ENCODE measurements at regions not wholly inside any gene's neighbourhood (a gene's known extent, or its start where the extent isn't known, plus 50 kb on each side); places are given as distances from the start of the nearest gene placed in this dataset.

DNA sequence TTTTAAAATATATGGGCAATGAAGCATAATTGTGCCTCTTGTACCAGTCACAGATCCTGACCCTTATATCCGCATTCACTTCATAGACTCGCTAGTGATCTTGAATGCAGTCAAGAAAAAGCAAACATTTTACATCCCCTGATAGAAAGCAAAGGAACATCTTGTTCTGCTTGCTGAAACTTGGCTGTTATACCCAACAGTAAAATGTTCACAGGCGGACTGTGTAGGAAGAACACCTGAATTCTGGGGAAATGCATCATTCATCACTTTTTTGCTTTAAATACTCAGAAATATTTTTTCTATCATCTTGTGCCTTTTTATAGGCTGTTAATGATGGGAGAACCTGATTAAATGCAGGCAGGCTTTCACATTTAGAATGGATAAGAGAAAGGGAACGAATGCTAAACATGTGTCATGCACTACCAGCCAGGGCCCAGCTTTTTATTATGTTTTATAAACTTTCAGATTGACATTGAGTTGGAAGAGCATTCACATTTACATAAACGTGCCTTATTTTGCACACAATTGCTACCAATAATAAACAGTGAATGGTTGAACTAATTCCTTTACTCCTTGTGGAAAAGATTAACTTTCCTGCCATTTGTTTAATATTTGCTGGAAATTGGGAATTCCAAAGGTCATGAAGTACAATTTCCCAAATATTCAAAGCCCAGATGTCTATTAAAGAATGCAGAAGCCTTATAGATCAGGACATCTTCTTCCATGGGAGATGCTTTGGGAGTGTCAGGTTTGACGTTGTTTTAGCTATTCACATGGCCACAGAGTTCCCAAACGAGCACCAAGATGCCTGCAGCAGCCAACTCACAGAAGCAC, 756.2 kb downstream of the TLE1 start:
- DNase-seq (ENCODE audit: low spot score), result no peak
- TF ChIP-seq, protein P1, sequence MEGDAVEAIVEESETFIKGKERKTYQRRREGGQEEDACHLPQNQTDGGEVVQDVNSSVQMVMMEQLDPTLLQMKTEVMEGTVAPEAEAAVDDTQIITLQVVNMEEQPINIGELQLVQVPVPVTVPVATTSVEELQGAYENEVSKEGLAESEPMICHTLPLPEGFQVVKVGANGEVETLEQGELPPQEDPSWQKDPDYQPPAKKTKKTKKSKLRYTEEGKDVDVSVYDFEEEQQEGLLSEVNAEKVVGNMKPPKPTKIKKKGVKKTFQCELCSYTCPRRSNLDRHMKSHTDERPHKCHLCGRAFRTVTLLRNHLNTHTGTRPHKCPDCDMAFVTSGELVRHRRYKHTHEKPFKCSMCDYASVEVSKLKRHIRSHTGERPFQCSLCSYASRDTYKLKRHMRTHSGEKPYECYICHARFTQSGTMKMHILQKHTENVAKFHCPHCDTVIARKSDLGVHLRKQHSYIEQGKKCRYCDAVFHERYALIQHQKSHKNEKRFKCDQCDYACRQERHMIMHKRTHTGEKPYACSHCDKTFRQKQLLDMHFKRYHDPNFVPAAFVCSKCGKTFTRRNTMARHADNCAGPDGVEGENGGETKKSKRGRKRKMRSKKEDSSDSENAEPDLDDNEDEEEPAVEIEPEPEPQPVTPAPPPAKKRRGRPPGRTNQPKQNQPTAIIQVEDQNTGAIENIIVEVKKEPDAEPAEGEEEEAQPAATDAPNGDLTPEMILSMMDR (IDR thresholded peaks at IDR 0.05; ENCODE audit: extremely low read depth, missing control alignments), result no peak

DNA sequence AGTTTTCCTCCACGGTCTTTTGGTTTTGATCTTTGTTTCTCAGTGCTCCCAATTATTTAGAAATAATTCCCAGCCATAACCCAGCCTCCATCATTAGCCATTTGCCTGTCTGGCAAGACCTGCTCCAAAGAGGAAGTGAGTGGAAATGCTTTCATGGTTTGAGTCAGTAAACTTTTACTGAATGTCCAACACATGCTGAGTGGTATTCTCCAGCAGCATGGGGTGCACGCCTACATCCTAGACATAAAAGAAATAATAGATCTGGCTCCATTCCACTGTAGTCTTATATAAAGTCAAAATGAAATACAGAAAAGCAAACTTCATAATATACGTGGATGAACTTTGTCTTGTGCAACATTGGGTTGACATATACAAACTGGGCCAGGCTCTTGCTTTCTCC, 757.2 kb downstream of the TLE1 start:
- no peak for DNase-seq (ENCODE audit: low spot score)

DNA sequence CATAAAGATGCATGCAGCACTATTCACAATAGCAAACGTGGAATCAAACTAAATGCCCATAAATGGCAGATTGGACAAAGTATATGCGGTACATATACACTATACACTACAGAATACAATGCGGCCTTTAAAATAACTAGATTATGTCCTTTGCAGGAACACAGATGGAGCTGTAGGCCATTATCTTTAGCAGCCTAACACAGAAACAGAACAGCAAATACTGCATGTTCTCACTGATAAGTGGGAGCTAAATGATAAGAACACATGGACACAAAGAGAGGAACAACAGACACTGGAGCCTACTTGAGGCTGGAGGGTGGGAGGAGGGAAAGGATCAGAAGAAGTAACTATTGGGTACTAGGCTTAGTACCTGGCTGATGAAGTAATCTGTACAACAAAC, 758.2 kb downstream of the TLE1 start:
- DNase-seq (ENCODE audit: low spot score), result no peak
- TF ChIP-seq, protein P1 (IDR thresholded peaks at IDR 0.05; ENCODE audit: extremely low read depth, missing control alignments), result no peak

More for the DNA sequence above, 757.2 kb downstream of the TLE1 start:
- TF ChIP-seq, protein P1 (IDR thresholded peaks at IDR 0.05; ENCODE audit: extremely low read depth, missing control alignments), result no peak

DNA sequence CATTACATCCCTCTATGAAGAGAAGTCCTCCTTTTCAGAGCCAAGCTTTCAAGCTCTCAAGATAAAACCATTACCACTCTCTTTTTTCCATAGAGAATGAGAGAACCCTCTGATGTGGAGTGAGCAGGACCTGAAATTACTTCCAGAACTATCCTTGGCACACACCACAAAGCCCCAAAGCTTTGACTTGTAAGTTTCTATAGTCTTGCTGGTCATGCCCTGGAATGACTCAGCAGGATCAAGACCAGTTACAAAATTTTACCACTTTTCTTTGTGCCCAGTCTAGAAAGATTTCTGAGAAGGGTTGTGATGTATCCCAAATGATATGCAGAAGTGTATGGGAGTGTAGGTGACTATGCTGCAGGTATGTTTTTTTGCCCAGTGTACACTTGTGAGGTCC, 760.6 kb downstream of the TLE1 start:
- no peak for DNase-seq (ENCODE audit: low spot score)
- TF ChIP-seq, protein P1 (IDR thresholded peaks at IDR 0.05; ENCODE audit: extremely low read depth, missing control alignments), result no peak

DNA sequence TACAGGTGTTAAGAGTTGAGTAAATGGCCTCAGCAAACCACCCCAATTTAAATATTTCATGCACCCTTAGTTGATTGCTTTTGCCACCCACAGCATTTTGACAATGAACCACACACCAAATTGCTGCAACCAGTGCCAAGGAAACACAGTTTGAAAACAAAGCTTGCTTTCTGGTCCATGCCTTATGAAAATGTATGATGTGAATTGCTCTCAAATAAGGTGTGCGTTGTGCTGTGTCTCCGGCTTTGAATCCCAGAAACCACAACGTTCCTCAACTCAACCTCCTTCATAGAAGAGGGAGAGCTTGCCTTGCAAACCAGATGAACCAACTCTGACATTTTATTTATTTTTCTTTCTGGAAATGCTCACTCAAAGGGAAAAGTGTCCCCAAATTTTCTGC, 762.7 kb downstream of the TLE1 start:
- TF ChIP-seq, protein P1 (IDR thresholded peaks at IDR 0.05; ENCODE audit: extremely low read depth, missing control alignments), result no peak
- no peak for DNase-seq (ENCODE audit: low spot score)

DNA sequence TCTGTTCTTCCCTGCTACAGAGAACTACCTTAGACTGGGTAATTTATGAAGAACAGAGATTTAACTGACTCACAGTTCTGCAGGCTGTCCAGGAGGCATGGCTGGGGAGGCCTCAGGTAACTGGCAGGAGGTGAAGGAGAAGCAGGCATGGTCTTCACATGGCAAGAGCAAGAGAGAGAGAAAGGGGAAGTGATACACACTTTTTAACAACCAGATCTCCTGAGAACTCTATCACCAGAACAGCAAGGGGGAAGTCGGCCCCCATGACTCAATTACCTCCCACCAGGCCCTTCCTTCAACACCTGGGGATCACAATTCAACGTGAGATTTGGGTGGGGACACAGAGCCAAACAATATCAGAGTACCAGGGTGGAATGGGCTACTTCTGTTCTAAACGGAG, 766.8 kb downstream of the TLE1 start:
- TF ChIP-seq, protein P1 (IDR thresholded peaks at IDR 0.05; ENCODE audit: extremely low read depth, missing control alignments), result no peak
- no peak for DNase-seq (ENCODE audit: low spot score)

DNA sequence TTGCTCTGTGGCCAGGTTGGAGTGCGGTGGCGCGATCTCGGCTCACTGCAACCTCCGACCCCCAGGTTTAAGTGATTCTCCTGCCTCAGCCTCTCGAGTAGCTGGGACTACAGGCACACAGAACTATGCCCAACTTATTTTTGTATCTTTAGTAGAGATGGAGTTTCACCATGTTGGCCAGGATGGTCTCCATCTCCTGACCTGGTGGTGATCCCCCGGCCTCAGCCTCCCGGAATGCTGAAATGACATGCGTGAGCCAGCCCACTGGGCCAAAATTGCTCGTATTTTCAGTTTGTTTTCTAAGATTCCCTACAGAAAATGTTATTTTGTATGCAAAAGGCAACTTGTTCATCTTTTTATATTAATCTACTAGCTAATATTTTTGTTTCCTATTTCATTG, 782.6 kb downstream of the TLE1 start:
- no peak for DNase-seq (ENCODE audit: low spot score)
- TF ChIP-seq, protein P1 (IDR thresholded peaks at IDR 0.05; ENCODE audit: extremely low read depth, missing control alignments), result no peak
